SW480 (cell line): ENCODE measurements at regions not wholly inside any gene's neighbourhood (a gene's known extent, or its start where the extent isn't known, plus 50 kb on each side); places are given as distances from the start of the nearest gene placed in this dataset.
"Not testable (repeated sequence)": the region's sequence is repeated elsewhere in the genome, so short reads cannot be mapped to it uniquely, and the experiment has no call there.

Source experiments
- DNase-seq: peaks from one replicate; pipeline ENCODE4 v3.0.0-alpha.2; 2016; ENCODE audit warnings: low spot score

- no peak for DNase-seq
Measured at GRCh38 chr13:60922576-60923231, 492.9 kb downstream of the PCDH20 start.

- no peak for DNase-seq
Measured at GRCh38 chr13:60893801-60894200, 496.8 kb downstream of the TDRD3 start.

GRCh38 chr13:60887711-60888110, 490.7 kb downstream of the TDRD3 start:
- no peak for DNase-seq

- DNase-seq = no peak
Measured at GRCh38 chr13:60881507-60881906, 484.5 kb downstream of the TDRD3 start.

- no peak for DNase-seq
Measured at GRCh38 chr13:60873116-60873515, 476.1 kb downstream of the TDRD3 start.

- DNase-seq = no peak
Measured at GRCh38 chr13:60869941-60870613, 473.1 kb downstream of the TDRD3 start.

GRCh38 chr13:60869225-60869624, 472.2 kb downstream of the TDRD3 start:
- no peak for DNase-seq

- no peak for DNase-seq
Measured at GRCh38 chr13:60862036-60862435, 465.0 kb downstream of the TDRD3 start.

- peak; percentile 3 for DNase-seq
Measured at GRCh38 chr13:60857698-60858097, 460.7 kb downstream of the TDRD3 start.

- DNase-seq = no peak
Measured at GRCh38 chr13:60852886-60853285, 455.9 kb downstream of the TDRD3 start.

GRCh38 chr13:60851378-60851777, 454.4 kb downstream of the TDRD3 start:
- no peak for DNase-seq

- no peak for DNase-seq
Measured at GRCh38 chr13:60850526-60850925, 453.5 kb downstream of the TDRD3 start.

- peak; percentile 5 for DNase-seq
Measured at GRCh38 chr13:60838581-60838980, 441.6 kb downstream of the TDRD3 start.

- DNase-seq = no peak
Measured at GRCh38 chr13:60837806-60838205, 440.8 kb downstream of the TDRD3 start.

- no peak for DNase-seq
Measured at GRCh38 chr13:60836821-60837220, 439.8 kb downstream of the TDRD3 start.

GRCh38 chr13:60811581-60811980, 414.6 kb downstream of the TDRD3 start:
- DNase-seq = no peak

GRCh38 chr13:60805640-60806039, 408.6 kb downstream of the TDRD3 start:
- DNase-seq = not testable (repeated sequence)

- DNase-seq = no peak
Measured at GRCh38 chr13:60798503-60798902, 401.5 kb downstream of the TDRD3 start.

GRCh38 chr13:60797112-60797511, 400.1 kb downstream of the TDRD3 start:
- DNase-seq = no peak

GRCh38 chr13:60794751-60795150, 397.7 kb downstream of the TDRD3 start:
- DNase-seq = no peak

- DNase-seq = no peak
Measured at GRCh38 chr13:60790620-60791019, 393.6 kb downstream of the TDRD3 start.

- DNase-seq = no peak
Measured at GRCh38 chr13:60788156-60788829, 391.3 kb downstream of the TDRD3 start.

- DNase-seq = no peak
Measured at GRCh38 chr13:60787083-60787482, 390.1 kb downstream of the TDRD3 start.
